Omental fat pad (tissue), 3 donors: ENCODE measurements at regions not wholly inside any gene's neighbourhood (a gene's known extent, or its start where the extent isn't known, plus 50 kb on each side); places are given as distances from the start of the nearest gene placed in this dataset.

Experiments used
- ATAC-seq: fragments of 150-250 bp; one replicate; pipeline ENCODE4 v1.9.1; 2016; ENCODE audit warnings: mild to moderate bottlenecking, moderate library complexity; ENCODE audit not compliant: low FRiP score
- DNase-seq: peaks from one replicate; pipeline ENCODE4 v3.0.0-alpha.2; 2019; ENCODE audit warnings: low spot score
- CTCF ChIP-seq, 3 donors: fragments of 450-650 bp; IDR thresholded peaks; one replicate each; pipeline ENCODE4 v1.5.1; 2016 to 2017; ENCODE audit warnings: antibody characterized with exemption in 3 of 3, mild to moderate bottlenecking in 3 of 3, moderate library complexity in 2 of 3

- ATAC-seq (no peak), DNase-seq (no peak)
- no peak for TF ChIP-seq CTCF (IDR thresholded peaks at IDR 0.05)
Observed at GRCh38 chr4:135564090-135564489, 1362.5 kb upstream of the PABPC4L start.

- DNase-seq = no peak
- no peak for TF ChIP-seq CTCF (IDR thresholded peaks at IDR 0.05)
- no peak for ATAC-seq
Observed at GRCh38 chr4:135553213-135553612, 1351.6 kb upstream of the PABPC4L start.

- no peak for TF ChIP-seq CTCF (IDR thresholded peaks at IDR 0.05)
Observed at GRCh38 chr4:135552131-135552530, 1350.5 kb upstream of the PABPC4L start.

DNA sequence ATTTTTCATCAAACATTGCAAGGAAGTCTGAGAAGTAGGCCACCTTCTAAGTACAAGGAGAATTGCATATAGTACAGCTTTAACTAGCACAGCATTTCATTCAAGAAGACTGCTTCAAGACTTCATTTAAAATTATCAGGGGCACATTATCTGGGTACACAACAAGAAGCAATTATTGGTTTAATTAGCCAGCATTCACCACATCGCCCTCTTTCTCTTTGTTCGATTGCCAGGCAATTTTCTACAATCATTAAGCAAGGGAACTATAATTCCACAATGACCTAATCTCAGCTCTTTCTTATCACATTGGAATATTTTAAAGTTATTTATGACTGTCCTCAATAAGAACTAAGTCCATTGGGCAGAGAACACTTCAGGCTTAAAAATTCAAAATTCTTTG is 1347.1 kb upstream of the PABPC4L start:
- DNase-seq (no peak), ATAC-seq (no peak)
- TF ChIP-seq CTCF (IDR thresholded peaks at IDR 0.05) = no peak

More at GRCh38 chr4:135552131-135552530, 1350.5 kb upstream of the PABPC4L start:
- ATAC-seq = no peak
- DNase-seq = no peak

- no peak for ATAC-seq
- no peak for DNase-seq
- no peak for TF ChIP-seq CTCF (IDR thresholded peaks at IDR 0.05)
Observed at GRCh38 chr4:135545616-135546317, 1344.2 kb upstream of the PABPC4L start.

DNA sequence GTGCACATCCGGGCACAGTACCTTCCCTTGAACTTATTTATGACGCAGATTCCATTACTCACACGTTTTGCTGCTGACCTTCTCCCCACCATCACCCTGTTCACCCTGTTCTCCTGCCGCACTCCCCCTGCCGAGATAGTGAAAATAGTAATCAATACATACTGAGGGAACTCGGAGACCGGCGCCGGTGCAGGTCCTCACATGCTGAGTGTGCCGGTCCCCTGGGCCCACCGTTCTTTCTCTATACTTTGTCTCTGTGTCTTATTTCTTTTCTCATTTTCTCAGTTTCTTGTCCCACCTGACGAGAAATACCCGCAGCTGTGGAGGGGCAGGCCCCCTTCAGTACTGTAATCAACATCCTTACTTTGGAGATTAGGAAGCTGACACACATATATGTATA is 1337.1 kb upstream of the PABPC4L start:
- DNase-seq (no peak), ATAC-seq (no peak)
- TF ChIP-seq CTCF (IDR thresholded peaks at IDR 0.05) = no peak

- no peak for ATAC-seq
- no peak for TF ChIP-seq CTCF (IDR thresholded peaks at IDR 0.05)
- DNase-seq = no peak
Observed at GRCh38 chr4:135533053-135533452, 1331.5 kb upstream of the PABPC4L start.
